ENCODE measurements at regions not wholly inside any gene's neighbourhood (a gene's known extent, or its start where the extent isn't known, plus 50 kb on each side); places are given as distances from the start of the nearest gene placed in this dataset.

DNA sequence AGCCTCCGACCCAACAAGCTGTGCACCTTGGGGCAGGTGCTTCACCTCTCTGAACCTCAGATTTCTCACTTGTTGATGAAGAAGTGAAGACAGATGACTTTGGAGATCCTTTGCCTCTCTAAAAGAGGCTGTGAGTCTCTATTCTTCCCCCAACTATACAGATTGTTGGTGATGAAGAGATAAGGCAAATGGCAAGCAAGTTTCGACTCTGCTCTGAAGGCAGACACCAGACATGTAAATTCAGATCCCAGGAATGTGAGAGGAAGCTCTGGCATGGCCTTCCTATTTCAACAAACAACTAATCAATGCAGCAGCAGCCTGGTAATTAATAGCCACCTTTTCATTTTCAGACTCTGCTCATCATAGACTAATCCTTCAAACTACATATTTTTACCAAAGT, 74.2 kb upstream of the EGR2 start:
- H3K27ac ChIP-seq (ENCODE audit: low read depth, low read length, poor library complexity, severe bottlenecking): no peak overlapping the region

DNA sequence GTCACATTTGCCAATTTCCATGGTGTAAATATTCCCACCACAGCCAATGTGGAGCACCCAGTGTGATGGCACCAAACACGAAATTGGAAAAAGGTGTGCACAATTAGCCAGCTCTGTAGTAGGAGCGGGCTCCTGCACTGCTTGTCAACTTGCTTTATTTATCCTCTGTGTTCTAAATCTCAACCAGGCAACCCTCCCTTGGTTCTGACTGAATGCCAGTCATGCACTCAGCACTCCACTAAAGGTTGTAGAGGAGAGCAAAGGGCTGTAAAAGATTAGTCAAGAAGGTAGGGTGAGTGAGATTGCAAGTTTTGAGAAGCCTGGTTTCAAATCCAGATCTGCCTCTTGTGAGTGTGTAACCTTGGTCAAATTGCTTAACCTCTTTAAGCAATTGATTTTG, 71.5 kb upstream of the EGR2 start:
- H3K36me3 ChIP-seq (ENCODE audit: insufficient read depth, low read length): no peaks in the 10 kb centered on the region
- no peaks in the 10 kb centered on the region for H4K20me1 ChIP-seq (ENCODE audit: insufficient read depth, low read length)
- no peaks in the 10 kb centered on the region for H3K27me3 ChIP-seq (ENCODE audit: insufficient read depth, low read length)
- no peaks in the 10 kb centered on the region for H3K79me2 ChIP-seq (ENCODE audit: insufficient read depth, low read length)
- no peak overlapping the region for H2AFZ ChIP-seq (ENCODE audit: low read length)
- H3F3A ChIP-seq (ENCODE audit: insufficient read depth, low read length): no peaks in the 10 kb centered on the region
- H3K4me1 ChIP-seq (ENCODE audit: insufficient read depth, low read length, severe bottlenecking): no peaks in the 10 kb centered on the region
- no peak overlapping the region for H3K4me3 ChIP-seq (ENCODE audit: low read depth, low read length, poor library complexity, severe bottlenecking)
- TF ChIP-seq EZH2 (IDR thresholded peaks at IDR 0.05; ENCODE audit: borderline replicate concordance, low read length): no peak
- TF ChIP-seq, protein P1, sequence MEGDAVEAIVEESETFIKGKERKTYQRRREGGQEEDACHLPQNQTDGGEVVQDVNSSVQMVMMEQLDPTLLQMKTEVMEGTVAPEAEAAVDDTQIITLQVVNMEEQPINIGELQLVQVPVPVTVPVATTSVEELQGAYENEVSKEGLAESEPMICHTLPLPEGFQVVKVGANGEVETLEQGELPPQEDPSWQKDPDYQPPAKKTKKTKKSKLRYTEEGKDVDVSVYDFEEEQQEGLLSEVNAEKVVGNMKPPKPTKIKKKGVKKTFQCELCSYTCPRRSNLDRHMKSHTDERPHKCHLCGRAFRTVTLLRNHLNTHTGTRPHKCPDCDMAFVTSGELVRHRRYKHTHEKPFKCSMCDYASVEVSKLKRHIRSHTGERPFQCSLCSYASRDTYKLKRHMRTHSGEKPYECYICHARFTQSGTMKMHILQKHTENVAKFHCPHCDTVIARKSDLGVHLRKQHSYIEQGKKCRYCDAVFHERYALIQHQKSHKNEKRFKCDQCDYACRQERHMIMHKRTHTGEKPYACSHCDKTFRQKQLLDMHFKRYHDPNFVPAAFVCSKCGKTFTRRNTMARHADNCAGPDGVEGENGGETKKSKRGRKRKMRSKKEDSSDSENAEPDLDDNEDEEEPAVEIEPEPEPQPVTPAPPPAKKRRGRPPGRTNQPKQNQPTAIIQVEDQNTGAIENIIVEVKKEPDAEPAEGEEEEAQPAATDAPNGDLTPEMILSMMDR (IDR thresholded peaks at IDR 0.05; ENCODE audit: low read length): no peak
- H3K9ac ChIP-seq (ENCODE audit: low read length): no peak overlapping the region
- no peaks in the 10 kb centered on the region for H3K9me3 ChIP-seq (ENCODE audit: low read length)
- no peak overlapping the region for H3K27ac ChIP-seq (ENCODE audit: low read depth, low read length, poor library complexity, severe bottlenecking)
- no peaks in the 10 kb centered on the region for H3K9me2 ChIP-seq (ENCODE audit: low read depth, low read length)
- H3K4me2 ChIP-seq (ENCODE audit: low read length): no peak overlapping the region

More for the DNA sequence above, 74.2 kb upstream of the EGR2 start:
- Histone ChIP-seq H3K9ac (ENCODE audit: low read length) (no peak overlapping the region), H3K9me3 (ENCODE audit: low read length) (no peaks in the 10 kb centered on the region), H3K4me3 (ENCODE audit: low read depth, low read length, poor library complexity, severe bottlenecking) (no peak overlapping the region), H3K36me3 (ENCODE audit: insufficient read depth, low read length) (no peaks in the 10 kb centered on the region), H3K27me3 (ENCODE audit: insufficient read depth, low read length) (no peaks in the 10 kb centered on the region), H3F3A (ENCODE audit: insufficient read depth, low read length) (no peaks in the 10 kb centered on the region), H4K20me1 (ENCODE audit: insufficient read depth, low read length) (no peaks in the 10 kb centered on the region), H3K79me2 (ENCODE audit: insufficient read depth, low read length) (no peaks in the 10 kb centered on the region), H3K4me2 (ENCODE audit: low read length) (no peak overlapping the region), H3K9me2 (ENCODE audit: low read depth, low read length) (no peaks in the 10 kb centered on the region), H3K4me1 (ENCODE audit: insufficient read depth, low read length, severe bottlenecking) (no peaks in the 10 kb centered on the region), H2AFZ (ENCODE audit: low read length) (no peak overlapping the region)
- TF ChIP-seq EZH2 (IDR thresholded peaks at IDR 0.05; ENCODE audit: borderline replicate concordance, low read length): no peak
- TF ChIP-seq, protein P1 (IDR thresholded peaks at IDR 0.05; ENCODE audit: low read length): no peak

DNA sequence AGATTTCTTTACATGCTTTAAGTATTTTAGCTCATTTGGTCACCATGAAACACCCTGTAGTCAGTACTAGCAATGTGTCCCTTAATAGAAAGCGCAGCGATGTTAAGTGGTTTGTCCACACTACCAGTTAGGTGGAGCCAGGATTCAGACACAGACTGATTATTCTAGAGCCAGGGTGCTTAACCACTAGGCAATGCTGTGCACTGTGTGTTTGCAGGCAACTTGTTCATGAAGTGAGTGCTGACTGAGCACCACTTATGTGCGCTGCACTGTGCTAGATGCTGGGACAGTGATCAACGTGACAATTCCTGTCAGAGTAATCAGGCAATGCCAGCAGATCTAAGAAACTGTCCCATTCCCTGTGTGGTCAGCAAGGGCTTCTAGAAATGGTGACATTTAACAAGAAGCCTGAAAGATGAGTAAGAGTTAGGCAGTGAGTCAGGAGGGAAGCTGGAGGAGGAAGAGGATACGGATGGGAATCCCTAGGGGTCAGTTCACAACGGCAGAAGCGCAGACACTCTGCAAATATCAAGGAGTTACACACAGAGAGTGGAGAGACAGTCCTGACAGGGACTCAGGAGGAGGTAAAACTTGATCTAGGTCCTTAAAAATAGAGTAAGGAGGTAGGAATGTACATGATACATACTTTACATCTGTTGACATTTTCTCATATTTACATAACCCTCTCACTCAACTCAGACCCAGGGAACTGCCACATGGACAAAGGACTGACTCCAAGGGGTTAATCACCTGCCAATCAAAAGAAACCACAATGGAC, 69.7 kb upstream of the EGR2 start:
- Histone ChIP-seq H3K4me1 (ENCODE audit: insufficient read depth, low read length, severe bottlenecking) (no peaks in the 10 kb centered on the region), H3F3A (ENCODE audit: insufficient read depth, low read length) (no peaks in the 10 kb centered on the region), H3K27me3 (ENCODE audit: insufficient read depth, low read length) (no peaks in the 10 kb centered on the region), H3K79me2 (ENCODE audit: insufficient read depth, low read length) (no peaks in the 10 kb centered on the region), H2AFZ (ENCODE audit: low read length) (no peak overlapping the region), H3K27ac (ENCODE audit: low read depth, low read length, poor library complexity, severe bottlenecking) (no peak overlapping the region), H4K20me1 (ENCODE audit: insufficient read depth, low read length) (no peaks in the 10 kb centered on the region), H3K4me2 (ENCODE audit: low read length) (no peak overlapping the region), H3K9ac (ENCODE audit: low read length) (no peak overlapping the region), H3K9me2 (ENCODE audit: low read depth, low read length) (no peaks in the 10 kb centered on the region), H3K4me3 (ENCODE audit: low read depth, low read length, poor library complexity, severe bottlenecking) (no peak overlapping the region), H3K36me3 (ENCODE audit: insufficient read depth, low read length) (no peaks in the 10 kb centered on the region), H3K9me3 (ENCODE audit: low read length) (no peaks in the 10 kb centered on the region)
- no peak for TF ChIP-seq EZH2 (IDR thresholded peaks at IDR 0.05; ENCODE audit: borderline replicate concordance, low read length)
- TF ChIP-seq, protein P1 (IDR thresholded peaks at IDR 0.05; ENCODE audit: low read length): no peak

Measured in OCI-LY1 (cell line).